ENCODE measurements at regions not wholly inside any gene's neighbourhood (a gene's known extent, or its start where the extent isn't known, plus 50 kb on each side); places are given as distances from the start of the nearest gene placed in this dataset.

DNA sequence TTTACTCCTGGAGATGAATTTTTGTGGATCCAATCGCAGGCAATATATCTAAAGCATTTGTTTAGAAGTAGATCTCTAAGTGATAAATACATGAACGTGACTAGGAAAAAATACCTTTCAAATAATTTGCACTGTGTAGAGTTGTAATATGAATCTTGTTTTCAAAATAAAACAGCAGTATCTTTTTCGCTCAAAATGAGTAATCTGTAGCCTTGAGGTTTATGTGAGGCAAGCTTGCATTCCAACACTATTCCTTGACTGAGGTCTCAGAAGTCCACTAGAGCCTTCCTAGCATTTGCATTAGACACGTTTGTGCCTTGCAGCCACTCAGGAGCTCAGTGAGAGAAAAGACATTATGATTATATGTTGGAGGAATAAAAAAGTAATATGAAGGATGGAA lies 138.3 kb upstream of the ROBO1 start:
- DNase-seq (ENCODE audit: low spot score) = no peak
- Histone ChIP-seq H3K9ac (ENCODE audit: low read depth in 1 of 2, low read length in 2 of 2) (no peak overlapping the region), H3K4me1 (ENCODE audit: control insufficient read depth in 4 of 4, insufficient read depth in 4 of 4, low read length in 3 of 4) (no peaks in the 10 kb centered on the region), H3K27ac (ENCODE audit: low read depth in 1 of 2, low read length in 2 of 2) (no peak overlapping the region), H3K9me3 (ENCODE audit: control insufficient read depth in 4 of 4, low read length in 3 of 4) (no peaks in the 10 kb centered on the region), H3K27me3 (ENCODE audit: control insufficient read depth in 4 of 4, insufficient read depth in 4 of 4, low read length in 3 of 4) (no peaks in the 10 kb centered on the region), H3K36me3 (ENCODE audit: control insufficient read depth in 4 of 4, insufficient read depth in 3 of 4, low read depth in 1 of 4, low read length in 3 of 4) (no peaks in the 10 kb centered on the region), H3K4me3 (ENCODE audit: low read depth in 1 of 3, low read length in 3 of 3) (no peak overlapping the region)
- 61% methylated on average over 4 of the region's 4 CpGs for WGBS
- no peak for TF ChIP-seq FOXA1 (IDR thresholded peaks at IDR 0.05)
- TF ChIP-seq RAD21 (IDR thresholded peaks at IDR 0.05) = no peak
- no peak for TF ChIP-seq FOXA2 (IDR thresholded peaks at IDR 0.05)
- no peak for TF ChIP-seq HNF4G (IDR thresholded peaks at IDR 0.05)
- TF ChIP-seq SP1 (IDR thresholded peaks at IDR 0.05) = no peak

DNA sequence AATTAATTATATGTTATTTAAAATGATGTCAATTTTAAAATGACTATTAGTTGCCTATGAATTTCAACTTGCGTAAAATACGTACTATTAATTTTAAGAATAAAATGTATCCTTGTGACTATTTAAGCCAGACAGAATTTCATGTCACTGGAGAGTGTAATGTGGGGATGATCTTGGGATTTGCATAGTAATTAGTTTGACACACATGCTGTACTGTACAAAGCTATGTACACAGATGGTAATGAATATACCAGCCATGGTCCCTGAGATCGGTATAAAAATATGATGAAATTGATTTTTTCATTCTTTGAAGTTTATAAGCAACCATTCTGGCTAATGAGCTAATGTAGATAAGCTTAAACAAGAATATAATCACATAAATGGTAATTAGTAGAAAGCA lies 134.4 kb upstream of the ROBO1 start:
- H3K4me3 ChIP-seq (ENCODE audit: low read depth in 1 of 3, low read length in 3 of 3) = no peak overlapping the region
- no peaks in the 10 kb centered on the region for H3K4me1 ChIP-seq (ENCODE audit: control insufficient read depth in 4 of 4, insufficient read depth in 4 of 4, low read length in 3 of 4)
- H3K27me3 ChIP-seq (ENCODE audit: control insufficient read depth in 4 of 4, insufficient read depth in 4 of 4, low read length in 3 of 4) = no peaks in the 10 kb centered on the region
- 91% methylated on average over 3 of the region's 3 CpGs for WGBS
- DNase-seq (ENCODE audit: low spot score) = no peak
- H3K9me3 ChIP-seq (ENCODE audit: control insufficient read depth in 4 of 4, low read length in 3 of 4) = no peaks in the 10 kb centered on the region
- no peak for TF ChIP-seq YY1 (IDR thresholded peaks at IDR 0.05)
- TF ChIP-seq NR2F2 (IDR thresholded peaks at IDR 0.05) = no peak
- no peak for TF ChIP-seq JUND (IDR thresholded peaks at IDR 0.05)
- no peak overlapping the region for H3K27ac ChIP-seq (ENCODE audit: low read depth in 1 of 2, low read length in 2 of 2)
- no peak overlapping the region for H3K9ac ChIP-seq (ENCODE audit: low read depth in 1 of 2, low read length in 2 of 2)
- H3K36me3 ChIP-seq (ENCODE audit: control insufficient read depth in 4 of 4, insufficient read depth in 3 of 4, low read depth in 1 of 4, low read length in 3 of 4) = no peaks in the 10 kb centered on the region

GRCh38 chr3:79898907-79899306 lies 131.1 kb upstream of the ROBO1 start:
- H3K4me3 ChIP-seq (ENCODE audit: low read depth in 1 of 3, low read length in 3 of 3) = no peak overlapping the region
- 75% methylated on average over 4 of the region's 4 CpGs for WGBS
- H3K36me3 ChIP-seq (ENCODE audit: control insufficient read depth in 4 of 4, insufficient read depth in 3 of 4, low read depth in 1 of 4, low read length in 3 of 4) = no peaks in the 10 kb centered on the region
- TF ChIP-seq, protein P1, sequence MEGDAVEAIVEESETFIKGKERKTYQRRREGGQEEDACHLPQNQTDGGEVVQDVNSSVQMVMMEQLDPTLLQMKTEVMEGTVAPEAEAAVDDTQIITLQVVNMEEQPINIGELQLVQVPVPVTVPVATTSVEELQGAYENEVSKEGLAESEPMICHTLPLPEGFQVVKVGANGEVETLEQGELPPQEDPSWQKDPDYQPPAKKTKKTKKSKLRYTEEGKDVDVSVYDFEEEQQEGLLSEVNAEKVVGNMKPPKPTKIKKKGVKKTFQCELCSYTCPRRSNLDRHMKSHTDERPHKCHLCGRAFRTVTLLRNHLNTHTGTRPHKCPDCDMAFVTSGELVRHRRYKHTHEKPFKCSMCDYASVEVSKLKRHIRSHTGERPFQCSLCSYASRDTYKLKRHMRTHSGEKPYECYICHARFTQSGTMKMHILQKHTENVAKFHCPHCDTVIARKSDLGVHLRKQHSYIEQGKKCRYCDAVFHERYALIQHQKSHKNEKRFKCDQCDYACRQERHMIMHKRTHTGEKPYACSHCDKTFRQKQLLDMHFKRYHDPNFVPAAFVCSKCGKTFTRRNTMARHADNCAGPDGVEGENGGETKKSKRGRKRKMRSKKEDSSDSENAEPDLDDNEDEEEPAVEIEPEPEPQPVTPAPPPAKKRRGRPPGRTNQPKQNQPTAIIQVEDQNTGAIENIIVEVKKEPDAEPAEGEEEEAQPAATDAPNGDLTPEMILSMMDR (IDR thresholded peaks at IDR 0.05; ENCODE audit: low read depth, low read length, missing input control) = no peak
- TF ChIP-seq, protein P2, sequence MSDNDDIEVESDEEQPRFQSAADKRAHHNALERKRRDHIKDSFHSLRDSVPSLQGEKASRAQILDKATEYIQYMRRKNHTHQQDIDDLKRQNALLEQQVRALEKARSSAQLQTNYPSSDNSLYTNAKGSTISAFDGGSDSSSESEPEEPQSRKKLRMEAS (IDR thresholded peaks at IDR 0.05) = no peak
- no peak for TF ChIP-seq YY1 (IDR thresholded peaks at IDR 0.05)
- no peak for TF ChIP-seq RAD21 (IDR thresholded peaks at IDR 0.05)
- no peak for TF ChIP-seq HNF4A (conservative IDR thresholded peaks at IDR 0.05)
- no peak for TF ChIP-seq RXRA (IDR thresholded peaks at IDR 0.05)
- TF ChIP-seq JUND (IDR thresholded peaks at IDR 0.05) = no peak
- no peak for TF ChIP-seq ZBTB33 (IDR thresholded peaks at IDR 0.05)
- TF ChIP-seq FOXA1 (IDR thresholded peaks at IDR 0.05) = no peak
- TF ChIP-seq NR2F2 (IDR thresholded peaks at IDR 0.05) = no peak
- TF ChIP-seq REST (IDR thresholded peaks at IDR 0.05) = no peak
- TF ChIP-seq, protein P3, sequence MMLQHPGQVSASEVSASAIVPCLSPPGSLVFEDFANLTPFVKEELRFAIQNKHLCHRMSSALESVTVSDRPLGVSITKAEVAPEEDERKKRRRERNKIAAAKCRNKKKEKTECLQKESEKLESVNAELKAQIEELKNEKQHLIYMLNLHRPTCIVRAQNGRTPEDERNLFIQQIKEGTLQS (IDR thresholded peaks at IDR 0.05) = no peak
- no peak for TF ChIP-seq GABPA (IDR thresholded peaks at IDR 0.05 in 1 of 2, conservative IDR thresholded peaks at IDR 0.05 in 1 of 2)
- no peak for TF ChIP-seq EGR1 (IDR thresholded peaks at IDR 0.05; ENCODE audit: low read depth in 2 of 2)
- TF ChIP-seq TAF1 (conservative IDR thresholded peaks at IDR 0.05) = no peak
- TF ChIP-seq HNF4G (IDR thresholded peaks at IDR 0.05) = no peak
- DNase-seq (ENCODE audit: low spot score) = no peak
- H3K9me3 ChIP-seq (ENCODE audit: control insufficient read depth in 4 of 4, low read length in 3 of 4) = no peaks in the 10 kb centered on the region
- no peak overlapping the region for H3K9ac ChIP-seq (ENCODE audit: low read depth in 1 of 2, low read length in 2 of 2)
- H3K27ac ChIP-seq (ENCODE audit: low read depth in 1 of 2, low read length in 2 of 2) = no peak overlapping the region
- no peaks in the 10 kb centered on the region for H3K4me1 ChIP-seq (ENCODE audit: control insufficient read depth in 4 of 4, insufficient read depth in 4 of 4, low read length in 3 of 4)
- H3K27me3 ChIP-seq (ENCODE audit: control insufficient read depth in 4 of 4, insufficient read depth in 4 of 4, low read length in 3 of 4) = no peaks in the 10 kb centered on the region
